ENCODE measurements at regions not wholly inside any gene's neighbourhood (a gene's known extent, or its start where the extent isn't known, plus 50 kb on each side); places are given as distances from the start of the nearest gene placed in this dataset.

GRCh38 chr22:49640366-49641095, 187.1 kb downstream of the BRD1 start:
- DNase-seq (ENCODE audit: low spot score): no peak

GRCh38 chr22:49639956-49640355, 187.7 kb downstream of the BRD1 start:
- no peak for DNase-seq (ENCODE audit: low spot score)

DNA sequence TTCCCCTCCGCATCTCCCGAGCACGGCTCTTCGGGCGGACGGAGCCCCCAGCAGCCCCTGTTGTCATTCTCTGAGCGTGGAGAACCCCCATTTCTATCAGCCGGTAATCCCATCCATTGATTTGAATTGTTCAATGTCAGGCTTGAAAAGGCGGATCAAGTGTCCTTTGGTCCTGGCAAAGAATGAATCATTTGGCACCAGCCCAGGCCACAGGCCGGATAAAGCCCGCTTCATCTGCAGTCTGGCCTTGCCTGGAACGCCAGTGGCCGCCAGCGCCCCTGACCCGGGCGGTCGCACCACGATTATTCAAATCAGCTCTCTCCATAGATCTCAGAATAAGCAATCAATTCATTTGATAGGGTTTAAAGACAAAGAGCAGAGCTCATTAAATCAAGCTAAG, 188.9 kb downstream of the BRD1 start:
- DNase-seq (ENCODE audit: low spot score): peak; percentile 46

DNA sequence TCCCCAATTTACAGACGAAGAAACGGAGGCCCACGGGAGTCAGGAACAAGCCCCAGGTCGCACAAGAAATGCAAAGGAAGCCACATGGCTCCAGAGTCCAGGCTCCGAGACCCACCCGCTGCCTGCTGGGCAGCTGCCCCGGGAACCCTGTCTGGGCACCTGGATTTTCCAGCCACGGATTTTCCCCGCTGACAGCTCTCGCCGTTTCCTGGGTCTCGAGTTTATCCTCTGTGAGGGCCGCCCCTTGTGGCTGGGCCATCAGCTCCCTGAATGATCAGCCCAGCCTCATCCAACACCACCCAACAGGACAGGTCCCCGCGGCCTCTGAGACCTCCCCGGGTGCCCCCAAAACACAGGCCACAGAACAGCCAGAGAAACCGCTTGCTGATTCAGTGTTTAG, 189.7 kb downstream of the BRD1 start:
- DNase-seq (ENCODE audit: low spot score): no peak

DNA sequence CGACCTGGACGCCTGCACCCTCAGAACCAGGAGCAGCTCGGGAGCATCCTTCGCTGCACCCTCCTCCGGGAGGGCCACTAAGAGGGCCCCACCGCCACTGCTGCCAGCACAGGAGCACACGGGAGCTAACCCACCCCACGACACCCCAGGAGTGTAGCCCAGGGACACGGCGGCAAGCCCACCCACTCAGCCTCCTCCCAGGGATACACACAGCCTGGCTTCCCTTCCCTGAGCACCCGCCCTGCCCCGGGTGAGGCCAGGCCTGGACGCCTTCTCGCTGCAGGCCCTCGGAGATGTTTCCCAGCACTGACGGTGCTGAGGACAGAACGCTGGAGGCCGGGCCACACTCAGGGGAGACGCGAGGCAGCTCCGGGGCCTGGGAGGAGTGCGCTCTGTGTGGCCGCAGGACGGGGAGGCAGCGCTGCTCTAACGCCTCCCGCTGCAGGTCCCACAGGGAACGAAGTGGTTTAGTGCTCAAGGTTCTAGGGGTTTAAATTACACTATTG, 190.4 kb downstream of the BRD1 start:
- DNase-seq (ENCODE audit: low spot score): no peak

DNA sequence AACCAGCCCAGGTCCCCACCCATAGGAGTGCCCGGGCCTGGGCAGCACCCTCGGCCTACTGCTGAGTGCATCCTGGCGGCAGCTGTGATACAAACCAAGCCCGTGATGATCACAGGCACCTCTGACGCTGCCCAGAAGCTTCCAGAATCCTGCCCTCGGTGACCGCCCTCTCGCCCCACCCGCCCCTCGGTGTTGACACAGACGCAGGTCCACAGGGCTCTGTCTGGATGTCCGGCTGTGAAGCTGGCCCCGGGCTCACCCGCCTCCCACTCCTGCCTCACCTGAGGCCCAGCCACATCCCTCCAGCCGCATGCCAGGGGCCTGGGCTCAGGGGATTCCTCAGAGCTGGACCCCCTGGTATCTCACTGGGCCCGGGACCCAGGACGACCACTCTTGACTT, 191.0 kb downstream of the BRD1 start:
- no peak for DNase-seq (ENCODE audit: low spot score)

DNA sequence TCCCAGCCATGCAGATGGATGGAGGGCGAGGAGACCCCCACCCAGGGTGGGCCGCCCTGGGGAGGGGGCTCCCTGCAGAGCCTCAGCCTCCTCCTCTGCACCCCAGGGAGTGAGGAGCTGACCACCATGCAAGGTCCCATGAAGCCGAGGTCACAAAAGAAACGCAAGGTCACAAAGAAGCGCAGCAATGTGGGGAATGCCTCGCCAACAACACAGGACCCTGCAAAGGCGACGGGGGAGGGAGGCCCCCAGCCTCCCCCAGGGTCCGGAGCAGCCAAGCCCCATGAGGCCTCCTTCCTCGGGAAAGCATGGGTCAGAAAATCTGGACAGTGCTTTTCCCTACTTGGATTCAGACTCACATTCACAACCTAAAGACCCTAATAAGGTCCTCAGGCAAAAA, 191.5 kb downstream of the BRD1 start:
- no peak for DNase-seq (ENCODE audit: low spot score)

GRCh38 chr22:49634006-49634772, 193.5 kb downstream of the BRD1 start:
- DNase-seq (ENCODE audit: low spot score): no peak

- DNase-seq (ENCODE audit: low spot score): no peak
These were observed 194.7 kb downstream of the BRD1 start for GRCh38 chr22:49633010-49633324.

- DNase-seq (ENCODE audit: low spot score): peak; percentile 50
These were observed 195.3 kb downstream of the BRD1 start for GRCh38 chr22:49632199-49633009.

DNA sequence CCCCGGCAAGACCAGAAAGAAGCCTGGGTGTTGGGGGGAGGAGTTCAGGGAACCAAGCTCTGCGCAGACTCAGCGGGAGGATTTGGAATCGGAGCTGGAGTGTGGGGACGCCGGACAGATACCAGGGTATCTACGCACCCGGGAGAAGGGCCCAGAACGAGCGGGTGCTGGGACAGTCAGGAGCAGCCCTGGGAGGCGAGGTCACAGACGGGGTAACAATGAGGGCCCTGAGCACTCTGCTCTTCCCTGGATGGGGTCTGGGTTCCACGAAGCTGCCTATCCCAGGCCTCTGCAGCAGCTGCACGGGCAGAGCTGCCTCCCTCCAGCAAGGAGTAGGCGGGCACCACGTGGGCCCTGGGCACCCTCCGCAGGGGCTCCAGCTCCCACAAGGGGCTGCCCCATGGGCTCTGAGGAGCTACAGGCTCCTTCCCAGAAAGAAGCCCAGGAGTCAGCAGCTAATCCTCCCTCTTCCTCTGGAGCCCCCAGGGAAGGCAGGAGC, 197.2 kb downstream of the BRD1 start:
- DNase-seq (ENCODE audit: low spot score): no peak

- no peak for DNase-seq (ENCODE audit: low spot score)
These were observed 197.9 kb downstream of the BRD1 start for GRCh38 chr22:49629586-49630447.

- DNase-seq (ENCODE audit: low spot score): no peak
These were observed 198.5 kb downstream of the BRD1 start for GRCh38 chr22:49629261-49629570.

DNA sequence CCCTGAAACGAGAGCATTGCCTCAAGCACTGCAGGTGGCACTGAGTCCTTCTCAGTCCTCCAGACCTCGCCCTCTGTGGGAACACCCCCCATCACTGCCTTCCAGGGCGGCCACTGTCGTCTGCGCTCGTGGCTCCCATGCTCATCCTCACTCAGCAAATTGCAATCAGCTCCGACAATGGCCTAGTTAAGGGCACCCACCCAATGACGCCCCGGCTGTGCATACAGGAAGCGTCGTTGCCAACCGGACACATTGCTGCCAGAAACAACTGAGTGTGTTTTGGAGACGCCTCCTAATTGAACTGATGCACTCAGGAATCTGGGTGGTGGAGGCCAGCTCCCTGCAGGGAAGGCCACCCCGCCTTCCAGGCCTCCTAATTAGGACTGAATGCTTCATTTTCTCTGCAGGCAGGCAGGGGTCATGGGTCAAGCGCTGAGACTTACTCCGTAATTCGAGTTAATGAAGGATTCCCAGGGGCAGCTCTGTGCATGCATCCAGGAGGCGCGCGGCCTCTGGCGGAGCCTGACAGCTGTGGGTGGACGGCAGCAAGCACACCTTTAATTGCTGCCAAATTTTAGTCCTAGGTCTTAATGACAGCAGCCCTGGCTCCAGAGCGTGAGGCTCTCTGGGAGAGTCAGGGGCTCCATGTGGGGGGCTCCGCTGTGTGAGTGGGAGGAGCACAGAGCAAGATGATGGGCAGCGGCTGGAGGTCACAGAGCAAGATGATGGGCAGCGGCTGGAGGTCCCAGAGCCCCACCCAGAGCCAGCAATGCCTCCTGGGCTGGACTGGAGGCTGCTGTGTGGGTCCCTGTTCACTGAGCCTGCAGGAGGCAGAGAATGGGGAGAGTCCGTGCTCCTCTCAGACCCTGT, 199.0 kb downstream of the BRD1 start:
- no peak for DNase-seq (ENCODE audit: low spot score)

DNA sequence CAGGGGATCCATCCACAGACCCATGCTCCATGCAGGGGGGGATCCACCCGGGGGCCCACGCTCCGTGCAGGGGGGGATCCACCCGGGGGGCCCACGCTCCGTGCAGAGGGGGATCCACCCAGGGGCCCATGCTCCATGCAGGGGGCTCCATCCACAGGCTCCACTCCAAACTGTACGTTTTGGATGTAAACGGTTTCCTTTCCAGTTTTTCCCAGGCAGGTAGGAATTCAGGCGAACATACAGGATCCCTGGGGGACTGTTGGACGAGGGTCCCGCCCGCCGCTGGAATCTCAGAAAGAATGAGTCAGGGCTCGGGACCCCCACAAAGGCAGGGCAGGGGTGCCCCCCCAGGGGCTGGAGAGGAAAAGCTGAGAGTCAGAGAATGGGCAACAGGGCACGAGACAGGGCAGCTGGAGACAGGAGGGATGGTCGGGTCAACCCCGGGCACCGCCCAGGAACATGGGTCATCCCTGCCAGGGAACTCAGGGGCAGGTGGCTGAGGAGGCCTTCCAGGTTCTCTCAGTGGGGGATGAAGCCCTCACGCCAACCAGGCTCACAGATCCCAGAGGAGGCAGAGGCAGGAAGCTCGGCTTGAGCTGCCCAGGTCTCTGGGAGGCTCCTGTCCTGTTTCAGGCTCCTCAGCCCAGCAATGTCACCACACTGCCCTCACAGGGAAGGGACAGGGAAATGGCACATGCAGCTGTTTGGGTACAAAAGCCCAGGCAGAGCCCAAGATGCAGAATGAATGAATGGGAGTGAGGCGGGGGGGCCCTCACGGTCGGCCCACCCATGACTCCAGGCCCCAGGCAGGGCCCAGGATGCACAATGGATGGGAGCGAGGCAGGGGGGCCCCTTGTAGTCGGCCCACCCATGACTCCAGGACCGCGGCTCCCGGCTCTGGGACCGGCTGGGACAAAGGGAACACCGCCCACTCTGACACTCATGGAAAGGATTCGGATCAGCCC, 200.2 kb downstream of the BRD1 start:
- DNase-seq (ENCODE audit: low spot score): no peak

GRCh38 chr22:49626361-49627216, 201.1 kb downstream of the BRD1 start:
- DNase-seq (ENCODE audit: low spot score): no peak

DNA sequence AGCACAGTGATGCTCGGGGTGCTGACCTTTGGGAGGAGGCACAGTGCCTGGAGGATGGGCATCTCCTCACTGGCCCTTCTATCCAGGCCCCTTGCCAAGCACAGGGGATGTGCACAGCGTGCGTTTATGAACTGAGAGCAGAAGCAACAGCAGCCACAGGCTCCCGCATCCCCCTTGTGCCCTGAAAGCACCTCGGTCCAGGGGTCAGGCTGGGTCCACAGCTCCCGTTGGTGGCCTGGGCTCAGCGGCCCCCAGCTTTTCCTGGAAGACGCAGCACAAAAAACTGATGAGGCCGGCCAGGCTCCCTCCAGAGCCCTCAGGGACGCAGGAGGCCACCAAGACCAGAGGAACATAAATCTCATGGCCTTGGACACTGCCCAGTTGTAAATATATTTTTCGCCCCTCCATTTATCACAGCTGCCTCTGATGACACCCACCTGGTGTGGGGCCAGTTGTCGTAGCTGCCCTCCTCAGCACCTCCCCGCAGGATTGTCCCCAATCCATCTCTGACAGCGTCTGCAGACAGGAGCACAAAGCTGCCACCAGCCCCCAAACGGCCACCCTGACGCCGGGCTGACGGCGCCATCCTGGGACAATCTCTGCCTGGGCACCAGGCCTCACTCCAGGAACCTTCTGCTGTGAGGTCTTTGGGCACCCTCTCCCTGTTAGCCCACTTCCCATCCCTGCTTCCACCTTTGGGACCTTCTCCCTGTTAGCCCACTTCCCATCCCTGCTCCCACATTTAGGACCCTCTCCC, 203.1 kb downstream of the BRD1 start:
- DNase-seq (ENCODE audit: low spot score): no peak

- no peak for DNase-seq (ENCODE audit: low spot score)
These were observed 204.0 kb downstream of the BRD1 start for GRCh38 chr22:49623715-49624114.

Data from SW480 (cell line).